Activated T-cell treated with anti-CD3 and anti-CD28 coated beads, Interleukin-2, amount 50 U/mL, for 72 hours (primary cell): ENCODE measurements at regions not wholly inside any gene's neighbourhood (a gene's known extent, or its start where the extent isn't known, plus 50 kb on each side); places are given as distances from the start of the nearest gene placed in this dataset.
"Not testable (repeated sequence)": the region's sequence is repeated elsewhere in the genome, so short reads cannot be mapped to it uniquely, and the experiment has no call there.

ENCODE experiments used
- ATAC-seq, 2 donors: fragments of 150-1000 bp; cut with Tn5 transposase; replicated peaks in 1 of 2; 2 replicates each; pipeline ENCODE4 v1.10.0; 2021; ENCODE audit warnings: moderate library complexity in 2 of 2, mild to moderate bottlenecking in 1 of 2
- DNase-seq, 2 donors: peaks; one replicate each; pipeline ENCODE4 v3.0.0; 2021 to 2022; ENCODE audit warnings: mixed read lengths in 1 of 2
- H3K27ac Mint-ChIP-seq: one replicate; pipeline ENCODE4 v1.8.0; 2022; ENCODE audit warnings: mild to moderate bottlenecking, moderate library complexity, mixed read lengths
- H3K27me3 Mint-ChIP-seq: one replicate; pipeline ENCODE4 v1.8.0; 2022; ENCODE audit warnings: low read depth, mixed read lengths
- H3K36me3 Mint-ChIP-seq, 2 donors: one replicate each; pipeline ENCODE4 v1.8.0; 2022; ENCODE audit warnings: mixed read lengths in 2 of 2, mild to moderate bottlenecking in 1 of 2; ENCODE audit not compliant: insufficient read depth in 2 of 2
- H3K4me1 Mint-ChIP-seq: one replicate; pipeline ENCODE4 v1.8.0; 2022; ENCODE audit warnings: low read depth, mixed read lengths
- H3K4me3 Mint-ChIP-seq, 2 donors: one replicate each; pipeline ENCODE4 v1.8.0; 2022; ENCODE audit warnings: mild to moderate bottlenecking in 2 of 2, mixed read lengths in 2 of 2, moderate library complexity in 2 of 2
- H3K9me3 Mint-ChIP-seq, 2 donors: one replicate each; pipeline ENCODE4 v1.8.0; 2022; ENCODE audit warnings: mixed read lengths in 2 of 2

- Mint-ChIP-seq H3K36me3 (no peaks in the 10 kb centered on the region), H3K27me3 (peaks cover 5% of the 10 kb centered on the region), H3K9me3 (no peaks in the 10 kb centered on the region), H3K4me3 (no peak overlapping the region), H3K27ac (no peak overlapping the region), H3K4me1 (peaks cover 5% of the 10 kb centered on the region)
- ATAC-seq (no peak), DNase-seq (no peak)
Observed at GRCh38 chr2:240383871-240384700, 51.4 kb upstream of the GPC1 start.

GRCh38 chr2:240384711-240385450 is 50.6 kb upstream of the GPC1 start:
- ATAC-seq (no peak), DNase-seq (no peak)
- H3K36me3 Mint-ChIP-seq: no peaks in the 10 kb centered on the region
- H3K4me3 Mint-ChIP-seq: no peak overlapping the region
- H3K27me3 Mint-ChIP-seq: no peaks in the 10 kb centered on the region
- H3K27ac Mint-ChIP-seq: no peak overlapping the region
- H3K4me1 Mint-ChIP-seq: peaks cover 5% of the 10 kb centered on the region
- no peaks in the 10 kb centered on the region for H3K9me3 Mint-ChIP-seq

DNA sequence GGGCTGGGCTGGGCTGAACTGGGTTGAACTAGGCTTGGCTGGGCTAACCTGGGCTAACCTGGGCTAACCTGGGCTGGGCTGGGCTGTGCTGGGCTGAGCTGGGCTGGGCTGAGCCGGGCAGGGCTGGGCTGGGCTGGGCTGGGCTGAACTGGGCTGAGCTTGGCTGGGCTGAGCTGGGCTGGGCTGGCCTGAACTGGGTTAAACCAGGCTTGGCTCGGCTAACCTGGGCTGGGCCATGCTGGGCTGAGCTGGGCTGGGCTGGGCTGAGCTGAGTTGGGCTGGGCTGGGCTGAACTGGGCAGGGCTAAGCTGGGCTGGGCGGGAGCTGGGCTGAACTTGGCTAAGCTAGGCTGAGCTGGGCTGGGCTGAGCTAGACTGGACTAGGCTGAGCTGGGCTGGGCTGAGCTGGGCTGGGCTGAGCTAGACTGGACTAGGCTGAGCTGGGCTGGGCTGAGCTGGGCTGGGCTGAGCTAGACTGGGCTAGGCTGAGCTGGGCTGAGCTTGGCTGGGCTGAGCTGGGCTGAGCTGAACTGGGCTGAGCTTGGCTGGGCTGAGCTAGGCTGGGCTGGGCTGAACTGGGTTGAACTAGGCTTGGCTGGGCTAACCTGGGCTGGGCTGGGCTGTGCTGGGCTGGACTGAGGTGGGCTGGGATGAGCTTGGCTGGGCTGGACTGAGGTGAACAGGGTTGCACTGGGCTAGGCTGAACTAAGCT is 49.9 kb upstream of the GPC1 start:
- not testable (repeated sequence) for H3K27me3 Mint-ChIP-seq, DNase-seq, H3K36me3 Mint-ChIP-seq, ATAC-seq, H3K9me3 Mint-ChIP-seq, H3K4me3 Mint-ChIP-seq, H3K4me1 Mint-ChIP-seq
- peak overlapping the region; percentile 8 for H3K27ac Mint-ChIP-seq
